BE2C (cell line): ENCODE measurements at regions not wholly inside any gene's neighbourhood (a gene's known extent, or its start where the extent isn't known, plus 50 kb on each side); places are given as distances from the start of the nearest gene placed in this dataset.

Source experiments
- DNase-seq: peaks from one replicate; pipeline ENCODE4 v3.0.0-alpha.2; 2020
- H3K27me3 ChIP-seq: fragments of 250-450 bp; sonication (Bioruptor Pico); 2 replicates; pipeline ENCODE4 v1.5.1; 2020; ENCODE audit warnings: mild to moderate bottlenecking
- H3K36me3 ChIP-seq: fragments of 250-450 bp; sonication (Bioruptor Pico); 2 replicates; pipeline ENCODE4 v1.5.1; 2020; ENCODE audit warnings: mild to moderate bottlenecking
- H3K4me1 ChIP-seq: fragments of 250-450 bp; sonication (Bioruptor Pico); 2 replicates; pipeline ENCODE4 v1.5.1; 2020
- H3K4me3 ChIP-seq: 2 replicates; pipeline ENCODE4 v1.5.1; 2011; ENCODE audit warnings: low read depth, low read length
- H3K9me3 ChIP-seq: fragments of 250-450 bp; sonication (Bioruptor Pico); 2 replicates; pipeline ENCODE4 v1.5.1; 2020
- CTCF ChIP-seq: IDR thresholded peaks from 2 replicates; pipeline ENCODE4 v1.5.1; 2012; ENCODE audit warnings: mild to moderate bottlenecking, low read depth, low read length

GRCh38 chr13:73173279-73173811 is 114.5 kb downstream of the KLF5 start:
- TF ChIP-seq CTCF = no peak
- no peak for DNase-seq
- Histone ChIP-seq H3K9me3 (no peaks in the 10 kb centered on the region), H3K27me3 (no peaks in the 10 kb centered on the region), H3K4me1 (no peaks in the 10 kb centered on the region), H3K4me3 (no peak overlapping the region), H3K36me3 (no peaks in the 10 kb centered on the region)

DNA sequence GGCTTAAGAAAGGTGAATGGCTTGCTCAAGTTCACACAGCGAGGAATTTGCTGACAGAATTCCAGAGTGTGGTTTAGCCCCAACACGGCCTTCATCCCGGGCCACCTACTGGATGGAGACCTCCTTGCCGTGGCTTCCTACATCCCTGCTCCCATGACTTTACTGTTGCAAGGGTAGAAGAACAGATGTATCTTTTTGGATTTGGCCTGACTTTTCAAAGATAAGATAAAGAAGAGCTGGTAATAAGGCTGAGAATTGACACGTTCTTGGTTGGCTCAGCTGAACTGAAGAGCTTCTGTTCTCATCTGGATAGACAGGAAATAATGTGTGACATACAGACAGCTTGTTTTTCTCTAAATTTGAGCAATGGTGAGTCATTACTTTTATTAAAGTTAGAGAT is 113.1 kb downstream of the KLF5 start:
- no peak for TF ChIP-seq CTCF
- H3K4me1 ChIP-seq = no peaks in the 10 kb centered on the region
- DNase-seq = no peak
- H3K9me3 ChIP-seq = no peaks in the 10 kb centered on the region
- H3K36me3 ChIP-seq = no peaks in the 10 kb centered on the region
- no peak overlapping the region for H3K4me3 ChIP-seq
- H3K27me3 ChIP-seq = no peaks in the 10 kb centered on the region

DNA sequence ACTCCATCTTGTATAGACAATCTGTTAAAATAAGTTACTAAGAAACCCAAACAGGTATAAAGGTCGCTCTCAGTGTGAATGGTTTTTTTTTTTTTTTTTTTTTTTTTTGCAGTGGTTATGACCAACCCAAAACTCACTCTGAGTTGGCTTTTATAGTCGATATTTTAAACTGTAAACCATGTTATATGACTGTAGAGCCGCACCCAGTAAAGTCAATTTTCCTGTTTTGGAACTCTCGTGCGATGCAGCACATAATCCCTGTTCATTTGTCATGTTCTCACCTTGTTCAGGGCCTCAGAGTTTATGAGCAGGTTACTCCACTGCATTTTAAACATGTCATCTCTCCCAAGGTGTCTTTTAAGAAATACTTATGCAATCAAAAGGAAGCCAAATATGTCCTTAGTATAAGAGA is 112.5 kb downstream of the KLF5 start:
- Histone ChIP-seq H3K4me1 (no peaks in the 10 kb centered on the region), H3K4me3 (no peak overlapping the region), H3K9me3 (no peaks in the 10 kb centered on the region), H3K36me3 (no peaks in the 10 kb centered on the region), H3K27me3 (no peaks in the 10 kb centered on the region)
- no peak for TF ChIP-seq CTCF
- DNase-seq = no peak

DNA sequence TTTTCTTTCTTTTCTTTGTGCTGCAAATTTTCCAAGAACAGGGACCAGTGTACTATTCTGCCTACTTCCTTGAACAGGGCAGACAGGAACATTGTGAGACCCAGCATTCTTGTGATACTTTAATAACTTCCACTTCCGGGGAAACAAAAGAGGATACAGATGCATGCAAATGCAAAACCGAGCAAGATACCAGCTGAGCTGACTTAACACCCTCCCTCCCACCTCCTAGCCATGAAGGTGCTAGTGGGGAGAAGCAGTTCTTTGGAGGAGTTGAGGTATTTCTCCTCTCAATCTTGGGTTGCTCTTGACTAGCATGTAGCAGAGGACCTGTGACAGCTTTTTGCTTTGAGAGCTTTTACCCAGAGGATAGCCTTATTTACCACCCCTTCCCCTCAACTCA is 111.2 kb downstream of the KLF5 start:
- DNase-seq = no peak
- H3K36me3 ChIP-seq = no peaks in the 10 kb centered on the region
- no peak for TF ChIP-seq CTCF
- H3K27me3 ChIP-seq = no peaks in the 10 kb centered on the region
- no peak overlapping the region for H3K4me3 ChIP-seq
- no peaks in the 10 kb centered on the region for H3K4me1 ChIP-seq
- H3K9me3 ChIP-seq = no peaks in the 10 kb centered on the region

DNA sequence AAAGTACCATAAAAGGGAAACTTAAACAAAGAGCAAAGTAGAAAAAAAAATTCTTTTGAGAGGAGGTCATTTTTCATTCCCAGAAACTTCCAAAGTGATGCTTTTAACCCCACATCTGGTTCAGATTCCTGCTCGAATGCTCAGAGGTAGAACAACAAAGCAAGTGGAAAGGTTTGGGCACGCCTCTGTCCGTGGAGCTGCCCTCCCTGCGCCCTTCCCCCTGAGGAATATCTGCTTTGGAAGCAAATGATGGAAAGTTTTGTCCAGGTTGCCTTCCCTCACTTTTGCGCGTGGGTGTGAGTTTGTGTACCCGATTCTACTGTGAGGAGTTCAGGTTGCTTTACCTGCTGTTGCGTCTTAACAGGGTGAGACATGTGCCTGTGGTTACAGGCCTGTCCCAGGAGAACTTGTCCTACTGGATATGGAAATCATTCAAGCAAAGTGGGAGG is 110.2 kb downstream of the KLF5 start:
- Histone ChIP-seq H3K27me3 (no peaks in the 10 kb centered on the region), H3K4me3 (no peak overlapping the region), H3K4me1 (no peaks in the 10 kb centered on the region), H3K36me3 (no peaks in the 10 kb centered on the region), H3K9me3 (no peaks in the 10 kb centered on the region)
- DNase-seq = no peak
- TF ChIP-seq CTCF = no peak

DNA sequence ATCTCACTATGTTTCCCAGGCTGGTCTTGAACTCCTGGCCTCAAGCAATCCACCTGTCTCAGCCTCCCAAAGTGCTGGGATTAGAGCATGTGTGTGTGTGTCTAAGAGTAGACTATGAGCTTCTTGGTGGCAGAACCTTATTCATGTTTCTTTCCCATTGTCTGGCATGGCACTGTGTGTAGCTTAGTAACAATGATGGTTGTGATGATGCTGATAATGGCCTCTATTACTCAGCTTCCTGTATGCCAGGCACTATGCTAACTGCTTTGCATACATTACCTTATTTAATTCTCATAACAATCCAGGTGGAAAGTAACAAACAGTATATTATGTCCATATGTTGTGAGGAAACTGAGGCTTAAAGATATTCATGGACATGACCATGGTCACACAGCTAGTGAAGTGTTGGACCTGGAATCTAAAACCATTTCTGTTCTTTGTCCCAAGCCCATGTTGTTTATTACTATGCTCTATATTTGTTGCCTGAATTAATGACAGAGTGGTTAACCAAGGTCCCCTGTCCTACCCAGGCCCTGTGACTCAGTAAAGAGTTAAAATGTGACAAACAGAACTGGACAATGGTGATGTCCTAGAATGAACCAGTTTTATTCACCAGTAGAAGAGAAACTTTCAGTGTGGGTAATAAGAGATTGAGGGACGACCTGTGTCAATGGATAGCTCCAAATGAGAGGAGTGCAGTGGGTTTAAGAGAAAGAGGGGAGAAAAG is 109.6 kb downstream of the KLF5 start:
- H3K27me3 ChIP-seq = no peaks in the 10 kb centered on the region
- DNase-seq = no peak
- no peaks in the 10 kb centered on the region for H3K4me1 ChIP-seq
- TF ChIP-seq CTCF = no peak
- H3K4me3 ChIP-seq = no peak overlapping the region
- no peaks in the 10 kb centered on the region for H3K9me3 ChIP-seq
- H3K36me3 ChIP-seq = no peaks in the 10 kb centered on the region
